Uterus (tissue), 2 donors: ENCODE measurements at regions not wholly inside any gene's neighbourhood (a gene's known extent, or its start where the extent isn't known, plus 50 kb on each side); places are given as distances from the start of the nearest gene placed in this dataset.

Source experiments
- CTCF ChIP-seq, 4 experiments: fragments of 200-600 bp in 2 of 4; fragments of 450-650 bp in 2 of 4; sonication (generic) in 2 of 4; IDR thresholded peaks; one replicate each; pipeline ENCODE4 v1.5.1; 2016 to 2019; ENCODE audit warnings: antibody characterized with exemption in 4 of 4, mild to moderate bottlenecking in 2 of 4, moderate library complexity in 1 of 4
- POLR2A ChIP-seq, 2 donors: fragments of 450-650 bp; IDR thresholded peaks; one replicate each; pipeline ENCODE4 v1.6.1; 2016; ENCODE audit warnings: antibody characterized with exemption in 2 of 2, mild to moderate bottlenecking in 1 of 2, moderate library complexity in 1 of 2

GRCh38 chr2:10196948-10197696, 74.6 kb downstream of the RRM2 start:
- TF ChIP-seq CTCF (IDR thresholded peaks at IDR 0.05) (no peak), POLR2A (IDR thresholded peaks at IDR 0.05) (no peak)
